CD14-positive monocyte (primary cell): ENCODE measurements at regions not wholly inside any gene's neighbourhood (a gene's known extent, or its start where the extent isn't known, plus 50 kb on each side); places are given as distances from the start of the nearest gene placed in this dataset.

ENCODE experiments used
- DNase-seq, 3 donors: peaks; one replicate each; pipeline ENCODE4 v3.0.0-alpha.2; 2011 to 2022
- H2AFZ ChIP-seq: 2 replicates; pipeline ENCODE4 v1.6.0; 2012; ENCODE audit warnings: mild to moderate bottlenecking, low read depth, low read length, inconsistent platforms; ENCODE audit not compliant: insufficient read depth, poor library complexity, severe bottlenecking
- H3K27ac ChIP-seq, 2 donors: 1 replicate in 1 of 2; 2 replicates in 1 of 2; pipeline ENCODE4 v1.5.1; 2012 to 2013; ENCODE audit warnings: low read length in 2 of 2, control low read depth in 1 of 2, inconsistent platforms in 1 of 2, low read depth in 1 of 2, mild to moderate bottlenecking in 1 of 2
- H3K27me3 ChIP-seq, 2 donors: one replicate each; pipeline versions ENCODE4 v1.6.0 to v1.6.1; 2011 to 2013; ENCODE audit warnings: low read length in 2 of 2; ENCODE audit not compliant: control insufficient read depth in 2 of 2, insufficient read depth in 2 of 2
- H3K36me3 ChIP-seq, 2 donors: replicated peaks in 1 of 2; 1 replicate in 1 of 2; 2 replicates in 1 of 2; pipeline versions ENCODE4 v1.5.1 to v1.6.1; 2012 to 2013; ENCODE audit warnings: low read length in 2 of 2, control low read depth in 1 of 2, inconsistent platforms in 1 of 2, mild to moderate bottlenecking in 1 of 2; ENCODE audit not compliant: insufficient read depth in 2 of 2, control insufficient read depth in 1 of 2
- H3K4me1 ChIP-seq, 2 donors: 1 replicate in 1 of 2; 2 replicates in 1 of 2; pipeline versions ENCODE4 v1.5.1 to v1.6.1; 2012 to 2013; ENCODE audit warnings: low read length in 2 of 2, control low read depth in 1 of 2, inconsistent platforms in 1 of 2, mild to moderate bottlenecking in 1 of 2, moderate library complexity in 1 of 2; ENCODE audit not compliant: insufficient read depth in 2 of 2, control insufficient read depth in 1 of 2
- H3K4me2 ChIP-seq: replicated peaks from 2 replicates; pipeline ENCODE3; 2012; ENCODE audit warnings: low read length, moderate library complexity, mild to moderate bottlenecking; ENCODE audit not compliant: poor library complexity, severe bottlenecking; ENCODE audit errors: extremely low read depth
- H3K4me3 ChIP-seq, 3 experiments: fragments of 200-600 bp in 1 of 3; sonication (generic) in 1 of 3; replicated peaks in 1 of 3; 1 replicate in 2 of 3; 2 replicates in 1 of 3; pipeline ENCODE4 v1.5.1; 2011 to 2013; ENCODE audit warnings: low read length in 3 of 3, mild to moderate bottlenecking in 3 of 3, control low read depth in 2 of 3, low read depth in 2 of 3, inconsistent platforms in 1 of 3, moderate library complexity in 1 of 3
- H3K79me2 ChIP-seq: 2 replicates; pipeline ENCODE4 v1.6.0; 2012; ENCODE audit warnings: mild to moderate bottlenecking, control low read depth, inconsistent platforms, low read length, moderate library complexity; ENCODE audit not compliant: insufficient read depth
- H3K9ac ChIP-seq: 2 replicates; pipeline ENCODE4 v1.6.0; 2017; ENCODE audit warnings: low read length, mild to moderate bottlenecking; ENCODE audit not compliant: insufficient read depth, poor library complexity, severe bottlenecking
- H3K9me3 ChIP-seq, 2 donors: replicated peaks in 1 of 2; 1 replicate in 1 of 2; 2 replicates in 1 of 2; pipeline versions ENCODE4 v1.5.1 to v1.6.1; 2012 to 2013; ENCODE audit warnings: low read length in 2 of 2, control low read depth in 1 of 2; ENCODE audit not compliant: control insufficient read depth in 1 of 2, insufficient read depth in 1 of 2
- H4K20me1 ChIP-seq: 2 replicates; pipeline ENCODE4 v1.6.0; 2012; ENCODE audit warnings: mild to moderate bottlenecking, low read length, control low read depth, moderate library complexity; ENCODE audit not compliant: insufficient read depth
- H3K27ac Mint-ChIP-seq, 7 donors: one replicate each; pipeline ENCODE4 v1.8.0; 2020; ENCODE audit warnings: mild to moderate bottlenecking in 7 of 7, mixed read lengths in 7 of 7, moderate library complexity in 6 of 7, inconsistent platforms in 2 of 7
- H3K27me3 Mint-ChIP-seq, 3 donors: one replicate each; pipeline ENCODE4 v1.8.0; 2021 to 2022; ENCODE audit warnings: low read depth in 3 of 3, mild to moderate bottlenecking in 3 of 3, mixed read lengths in 3 of 3, moderate library complexity in 3 of 3, inconsistent platforms in 1 of 3
- H3K36me3 Mint-ChIP-seq, 2 donors: one replicate each; pipeline ENCODE4 v1.8.0; 2020; ENCODE audit warnings: mixed read lengths in 2 of 2, inconsistent platforms in 1 of 2, mild to moderate bottlenecking in 1 of 2
- H3K4me1 Mint-ChIP-seq: one replicate; pipeline ENCODE4 v1.8.0; 2020; ENCODE audit warnings: mild to moderate bottlenecking, mixed read lengths
- H3K4me3 Mint-ChIP-seq, 2 donors: one replicate each; pipeline ENCODE4 v1.8.0; 2020; ENCODE audit warnings: mild to moderate bottlenecking in 2 of 2, mixed read lengths in 2 of 2, moderate library complexity in 1 of 2
- H3K9me3 Mint-ChIP-seq, 7 donors: one replicate each; pipeline ENCODE4 v1.8.0; 2020 to 2022; ENCODE audit warnings: mixed read lengths in 7 of 7, mild to moderate bottlenecking in 6 of 7, moderate library complexity in 6 of 7, inconsistent platforms in 2 of 7
- CTCF ChIP-seq: fragments of 200-600 bp; IDR thresholded peaks from one replicate; pipeline ENCODE4 v1.8.0; 2022; ENCODE audit warnings: antibody characterized with exemption, mild to moderate bottlenecking
- WGBS: methylation state at CpG from one replicate; pipeline ENCODE4 v1.1.5; 2013; ENCODE audit warnings: missing lambda C conversion rate; ENCODE audit not compliant: insufficient coverage; 5-methylcytosine and 5-hydroxymethylcytosine counted together
- intact Hi-C, 2 donors: fragments of 100-400 bp; cut with micrococcal nuclease; formaldehyde crosslinking; loops; one replicate each; pipeline versions ENCODE4 v1.15.0 to v1.15.1; 2023

- Histone ChIP-seq H3K9me3 (no peaks in the 10 kb centered on the region), H2AFZ (no peak overlapping the region), H3K4me3 (no peak overlapping the region), H3K27me3 (no peaks in the 10 kb centered on the region), H3K9ac (no peak overlapping the region), H4K20me1 (no peaks in the 10 kb centered on the region), H3K4me2 (no peak overlapping the region), H3K4me1 (no peaks in the 10 kb centered on the region), H3K79me2 (no peaks in the 10 kb centered on the region), H3K27ac (no peak overlapping the region), H3K36me3 (no peaks in the 10 kb centered on the region)
- no peaks in the 10 kb centered on the region for H3K9me3 Mint-ChIP-seq
- DNase-seq: no peak
- no peak for TF ChIP-seq CTCF
- no peak overlapping the region for H3K4me3 Mint-ChIP-seq
- no peak overlapping the region for H3K27ac Mint-ChIP-seq
- intact Hi-C loops: no loop called here
- H3K27me3 Mint-ChIP-seq: peaks cover 0 to 2% (median 0%) of the 10 kb centered on the region in 3 donors
- 100% methylated on average over 3 of the region's 4 CpGs for WGBS
- H3K4me1 Mint-ChIP-seq: no peaks in the 10 kb centered on the region
- H3K36me3 Mint-ChIP-seq: no peaks in the 10 kb centered on the region
Measured at GRCh38 chrX:150150076-150150779, 211.9 kb upstream of the EOLA2 start.

GRCh38 chrX:150150780-150151125, 212.4 kb upstream of the MAMLD1 start:
- Histone ChIP-seq H3K4me1 (no peaks in the 10 kb centered on the region), H3K9me3 (no peaks in the 10 kb centered on the region), H4K20me1 (no peaks in the 10 kb centered on the region), H3K27ac (no peak overlapping the region), H3K27me3 (no peaks in the 10 kb centered on the region), H3K36me3 (no peaks in the 10 kb centered on the region), H3K79me2 (no peaks in the 10 kb centered on the region), H3K4me3 (no peak overlapping the region), H3K9ac (no peak overlapping the region), H2AFZ (no peak overlapping the region), H3K4me2 (no peak overlapping the region)
- no CpG with 5 or more reads among the region's 2 CpGs for WGBS
- Mint-ChIP-seq H3K36me3 (no peaks in the 10 kb centered on the region), H3K27me3 (peaks cover 0 to 2% (median 0%) of the 10 kb centered on the region in 3 donors), H3K4me1 (no peaks in the 10 kb centered on the region), H3K9me3 (no peaks in the 10 kb centered on the region), H3K27ac (no peak overlapping the region), H3K4me3 (no peak overlapping the region)
- no peak for TF ChIP-seq CTCF
- no peak for DNase-seq
- intact Hi-C loops: no loop called here
